Neural cell (in vitro differentiated cells): ENCODE measurements at regions not wholly inside any gene's neighbourhood (a gene's known extent, or its start where the extent isn't known, plus 50 kb on each side); places are given as distances from the start of the nearest gene placed in this dataset.

Source experiments
- H2AFZ ChIP-seq: fragments of 200-600, 300-800 bp; sonication (generic), shearing (Covaris generic); 2 replicates; pipeline ENCODE4 v1.6.0; 2014; ENCODE audit warnings: low read depth, mild to moderate bottlenecking, antibody characterized with exemption, low read length, moderate library complexity
- H3F3A ChIP-seq: fragments of 200-600 bp; shearing (Covaris generic); 2 replicates; pipeline ENCODE4 v1.6.1; 2016; ENCODE audit warnings: mild to moderate bottlenecking, moderate library complexity, mixed read lengths, antibody characterized with exemption, low read length; ENCODE audit not compliant: insufficient read depth, poor library complexity, severe bottlenecking
- H3K27ac ChIP-seq: fragments of 200-600, 300-800 bp; sonication (generic), shearing (Covaris generic); 2 replicates; pipeline ENCODE4 v1.5.1; 2014; ENCODE audit warnings: mild to moderate bottlenecking, low read length, moderate library complexity
- H3K27me3 ChIP-seq: fragments of 300-800, 200-600 bp; sonication (generic), shearing (Covaris generic); 2 replicates; pipeline ENCODE4 v1.6.0; 2014; ENCODE audit warnings: mild to moderate bottlenecking, low read depth, low read length, moderate library complexity; ENCODE audit not compliant: insufficient read depth
- H3K36me3 ChIP-seq: fragments of 300-800, 200-600 bp; sonication (generic), shearing (Covaris generic); 2 replicates; pipeline ENCODE4 v1.5.1; 2014; ENCODE audit warnings: mild to moderate bottlenecking, antibody characterized with exemption, low read length, moderate library complexity; ENCODE audit not compliant: insufficient read depth
- H3K4me2 ChIP-seq: fragments of 300-800, 200-600 bp; sonication (generic), shearing (Covaris generic); 2 replicates; pipeline ENCODE4 v1.6.0; 2014; ENCODE audit warnings: mild to moderate bottlenecking, low read length
- H3K4me3 ChIP-seq: fragments of 300-800, 200-600 bp; sonication (generic), shearing (Covaris generic); 2 replicates; pipeline ENCODE4 v1.5.1; 2014; ENCODE audit warnings: mild to moderate bottlenecking, low read length, moderate library complexity
- H3K79me2 ChIP-seq: fragments of 200-600 bp; shearing (Covaris generic); replicated peaks from 2 replicates; pipeline ENCODE4 v1.6.0; 2014; ENCODE audit warnings: mild to moderate bottlenecking, low read length, moderate library complexity; ENCODE audit not compliant: insufficient read depth
- H3K9ac ChIP-seq: fragments of 300-800, 200-600 bp; sonication (generic), shearing (Covaris generic); 2 replicates; pipeline ENCODE4 v1.6.1; 2016; ENCODE audit warnings: mild to moderate bottlenecking, low read length, mixed read lengths
- H3K9me2 ChIP-seq: fragments of 200-600 bp; shearing (Covaris generic); 2 replicates; pipeline ENCODE4 v1.6.1; 2016; ENCODE audit warnings: mild to moderate bottlenecking, low read length, mixed read lengths; ENCODE audit not compliant: insufficient read depth
- H3K9me3 ChIP-seq: fragments of 200-600, 300-800 bp; sonication (generic), shearing (Covaris generic); 2 replicates; pipeline ENCODE4 v1.6.1; 2016; ENCODE audit warnings: mild to moderate bottlenecking, mixed run types, low read length, moderate library complexity, mixed read lengths
- H4K20me1 ChIP-seq: fragments of 200-600 bp; shearing (Covaris generic); 2 replicates; pipeline ENCODE4 v1.6.1; 2016; ENCODE audit warnings: mild to moderate bottlenecking, mixed run types; ENCODE audit not compliant: insufficient read depth
- CTCF ChIP-seq: fragments of 450-650 bp; IDR thresholded peaks from 2 replicates; pipeline ENCODE4 v1.5.1; 2014; ENCODE audit warnings: antibody characterized with exemption, mild to moderate bottlenecking, moderate library complexity; ENCODE audit not compliant: poor library complexity, severe bottlenecking
- EP300 ChIP-seq: fragments of 450-650 bp; conservative IDR thresholded peaks from 2 replicates; pipeline ENCODE4 v1.6.1; 2014; ENCODE audit warnings: antibody characterized with exemption, mild to moderate bottlenecking, moderate library complexity; ENCODE audit not compliant: poor library complexity, severe bottlenecking
- MXI1 ChIP-seq: fragments of 450-650 bp; conservative IDR thresholded peaks from 2 replicates; pipeline ENCODE4 v1.6.1; 2014; ENCODE audit warnings: antibody characterized with exemption, mild to moderate bottlenecking; ENCODE audit not compliant: poor library complexity, severe bottlenecking
- POLR2AphosphoS5 ChIP-seq: IDR thresholded peaks from 2 replicates; pipeline ENCODE4 v1.6.1; 2012
- RAD21 ChIP-seq: fragments of 450-650 bp; conservative IDR thresholded peaks from 2 replicates; pipeline ENCODE4 v1.6.1; 2014; ENCODE audit warnings: antibody characterized with exemption, mild to moderate bottlenecking, moderate library complexity
- REST ChIP-seq: IDR thresholded peaks from 2 replicates; pipeline ENCODE4 v1.6.1; 2012; ENCODE audit warnings: borderline replicate concordance
- SMC3 ChIP-seq: fragments of 450-650 bp; conservative IDR thresholded peaks from 2 replicates; pipeline ENCODE4 v1.6.1; 2014; ENCODE audit warnings: antibody characterized with exemption, mild to moderate bottlenecking, moderate library complexity; ENCODE audit not compliant: poor library complexity
- TAF1 ChIP-seq: IDR thresholded peaks from 2 replicates; pipeline ENCODE4 v1.6.1; 2012; ENCODE audit warnings: low read depth

GRCh38 chr4:31968842-31969241 is 1248.7 kb downstream of the PCDH7 start:
- Histone ChIP-seq H3K36me3 (no peaks in the 10 kb centered on the region), H3K27me3 (no peaks in the 10 kb centered on the region), H3K79me2 (no peaks in the 10 kb centered on the region), H3K9me2 (no peaks in the 10 kb centered on the region), H3K27ac (no peak overlapping the region), H3K9ac (no peak overlapping the region), H3F3A (no peaks in the 10 kb centered on the region), H3K4me2 (no peak overlapping the region), H4K20me1 (no peaks in the 10 kb centered on the region), H3K4me3 (no peak overlapping the region), H2AFZ (no peak overlapping the region), H3K9me3 (no peaks in the 10 kb centered on the region)
- TF ChIP-seq REST = no peak
- no peak for TF ChIP-seq CTCF
- TF ChIP-seq TAF1 = no peak
- no peak for TF ChIP-seq RAD21
- no peak for TF ChIP-seq MXI1
- no peak for TF ChIP-seq POLR2AphosphoS5

- Histone ChIP-seq H3K9me2 (no peaks in the 10 kb centered on the region), H3K4me3 (no peak overlapping the region), H3K79me2 (no peaks in the 10 kb centered on the region), H3F3A (no peaks in the 10 kb centered on the region), H3K9me3 (no peaks in the 10 kb centered on the region), H3K27me3 (no peaks in the 10 kb centered on the region), H3K36me3 (no peaks in the 10 kb centered on the region), H3K27ac (no peak overlapping the region), H3K4me2 (no peak overlapping the region), H2AFZ (no peak overlapping the region), H3K9ac (no peak overlapping the region), H4K20me1 (no peaks in the 10 kb centered on the region)
- no peak for TF ChIP-seq TAF1
These were observed 1254.4 kb downstream of the PCDH7 start for GRCh38 chr4:31974490-31975002.

- no peak overlapping the region for H2AFZ ChIP-seq
- no peaks in the 10 kb centered on the region for H3K9me3 ChIP-seq
- H3K79me2 ChIP-seq = no peaks in the 10 kb centered on the region
- no peak overlapping the region for H3K9ac ChIP-seq
- no peaks in the 10 kb centered on the region for H4K20me1 ChIP-seq
- H3K27ac ChIP-seq = peak overlapping the region; percentile 7
- H3K27me3 ChIP-seq = no peaks in the 10 kb centered on the region
- no peak overlapping the region for H3K4me3 ChIP-seq
- TF ChIP-seq EP300 (peak; percentile 98), SMC3 (no peak), REST (peak; percentile 21), POLR2AphosphoS5 (peak; percentile 85), MXI1 (no peak)
- H3K4me2 ChIP-seq = no peak overlapping the region
- no peaks in the 10 kb centered on the region for H3F3A ChIP-seq
- no peaks in the 10 kb centered on the region for H3K36me3 ChIP-seq
- H3K9me2 ChIP-seq = no peaks in the 10 kb centered on the region
These were observed 1259.8 kb downstream of the PCDH7 start for GRCh38 chr4:31979988-31980387.
